HG02759 (cell line): ENCODE measurements at regions not wholly inside any gene's neighbourhood (a gene's known extent, or its start where the extent isn't known, plus 50 kb on each side); places are given as distances from the start of the nearest gene placed in this dataset.

Source experiments
- ATAC-seq: cut with Tn5 transposase; IDR thresholded peaks from one replicate; pipeline ENCODE4 v1.9.1; 2021; ENCODE audit warnings: mild to moderate bottlenecking, moderate library complexity; ENCODE audit not compliant: unreplicated experiment

DNA sequence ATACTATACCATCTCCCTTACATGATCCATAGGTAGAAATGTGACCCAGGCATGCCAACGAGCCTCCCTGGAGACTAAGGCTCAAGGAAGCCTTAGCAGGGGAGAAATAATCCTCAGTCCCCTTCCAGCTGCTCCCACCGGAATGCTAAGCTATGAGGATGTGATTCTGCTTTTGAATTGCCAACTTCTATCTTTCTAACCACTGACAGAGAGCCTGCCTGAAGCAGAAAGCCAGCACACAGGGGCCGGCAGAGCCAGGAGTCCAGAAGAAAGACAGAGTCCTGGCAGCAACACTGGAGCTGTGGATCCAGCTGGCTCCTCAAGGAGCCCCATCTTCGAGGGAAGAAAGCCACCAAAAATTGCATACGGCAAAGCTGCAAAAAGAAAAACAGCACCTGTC lies 579.6 kb upstream of the CDH5 start:
- ATAC-seq: no peak

DNA sequence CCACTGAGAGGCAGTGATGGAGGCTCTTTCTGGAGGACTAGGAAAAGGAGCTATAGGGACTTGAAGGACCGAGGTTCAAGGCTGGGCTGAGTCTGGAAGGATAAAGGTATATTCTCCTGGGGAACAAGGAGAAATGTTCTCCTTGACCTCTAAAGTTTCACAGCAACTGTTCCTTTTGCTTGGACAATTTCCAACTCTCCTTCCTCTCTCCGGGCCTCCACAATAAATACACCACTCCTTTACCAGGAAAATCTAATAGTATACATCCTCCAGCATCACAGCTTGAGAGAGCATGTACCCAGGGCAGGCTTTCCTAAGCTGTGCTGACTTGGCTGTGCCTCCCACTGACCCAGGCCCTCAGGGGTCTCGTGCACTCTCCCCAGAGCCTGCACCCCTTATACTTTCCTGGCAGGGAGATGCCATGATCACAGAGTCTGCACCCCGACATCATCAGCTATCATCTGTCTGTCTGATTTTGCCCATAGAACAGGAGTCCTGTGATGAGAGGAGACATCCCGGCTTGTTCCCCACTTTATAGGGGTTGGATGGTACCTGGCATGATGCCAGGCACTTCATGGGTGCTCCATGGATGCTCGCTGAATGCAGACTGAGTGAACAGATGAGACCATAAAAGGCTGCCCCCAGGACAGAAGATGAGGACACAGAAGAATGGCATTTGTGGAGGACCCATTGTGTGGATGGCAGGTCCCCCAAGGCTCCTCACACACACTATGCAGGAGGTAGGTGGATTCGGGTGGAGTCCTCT lies 582.6 kb upstream of the CDH5 start:
- ATAC-seq: no peak

- ATAC-seq: no peak
Observed at GRCh38 chr16:65782611-65783600, 583.6 kb upstream of the CDH5 start.

DNA sequence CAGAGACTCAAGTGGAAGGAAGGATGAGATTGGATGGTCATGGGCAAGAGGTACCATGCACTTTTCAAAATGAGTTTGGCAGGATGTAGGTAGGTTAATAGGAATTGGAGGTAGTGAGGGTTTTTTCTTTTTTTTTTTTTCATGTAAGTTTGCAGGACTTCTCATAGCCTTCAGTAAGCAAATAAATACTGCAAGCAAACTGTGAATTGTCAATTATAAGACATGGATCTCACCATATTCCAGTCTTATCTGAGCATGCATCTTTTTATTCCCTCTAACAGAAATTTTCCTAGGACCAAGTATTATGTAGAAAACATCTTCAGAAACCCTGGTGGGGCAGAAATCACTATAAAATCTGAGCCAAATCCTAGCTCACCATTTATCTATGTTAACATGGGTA lies 584.6 kb upstream of the CDH5 start:
- ATAC-seq: no peak

DNA sequence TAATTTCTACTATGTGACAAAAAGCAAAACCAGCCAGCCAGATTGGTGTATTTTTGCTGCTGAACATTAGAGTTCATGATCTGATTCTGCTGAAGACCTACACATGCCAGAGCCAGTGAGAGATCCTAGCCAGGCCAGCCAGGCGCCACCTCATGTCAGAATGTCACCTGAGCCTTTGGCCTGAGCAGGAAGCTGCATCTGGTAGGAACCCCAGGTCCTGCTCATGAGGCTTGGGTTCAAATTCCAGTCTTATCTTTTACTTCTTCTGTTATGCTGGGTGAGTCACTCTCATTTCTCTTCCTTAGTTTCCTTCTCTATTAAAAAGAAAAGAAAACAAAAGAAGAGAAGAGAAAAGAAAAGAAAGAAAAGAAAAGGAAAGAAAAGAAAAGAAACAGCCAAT lies 585.1 kb upstream of the CDH5 start:
- ATAC-seq: no peak

DNA sequence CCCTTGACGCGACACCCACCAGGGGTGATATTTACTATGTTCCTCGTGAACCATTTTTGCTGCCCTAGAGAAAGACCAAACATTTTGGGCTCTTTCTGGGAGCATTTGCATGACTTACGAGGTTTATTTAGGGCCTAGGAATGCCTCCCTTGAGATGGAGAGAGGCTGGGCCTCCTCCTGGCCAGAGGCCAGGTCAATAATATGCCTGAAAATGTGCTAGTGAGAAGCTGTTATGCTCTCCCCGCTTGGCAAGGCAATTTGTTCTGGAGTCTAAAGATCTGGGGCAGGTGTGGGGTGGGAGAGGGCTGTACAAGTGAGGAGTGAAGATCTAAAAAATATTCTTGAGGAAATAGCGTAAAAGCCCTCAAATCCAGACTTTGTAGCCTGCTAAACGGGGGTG lies 587.3 kb upstream of the CDH5 start:
- ATAC-seq: no peak

GRCh38 chr16:65776639-65777183 lies 589.8 kb upstream of the CDH5 start:
- ATAC-seq: no peak

DNA sequence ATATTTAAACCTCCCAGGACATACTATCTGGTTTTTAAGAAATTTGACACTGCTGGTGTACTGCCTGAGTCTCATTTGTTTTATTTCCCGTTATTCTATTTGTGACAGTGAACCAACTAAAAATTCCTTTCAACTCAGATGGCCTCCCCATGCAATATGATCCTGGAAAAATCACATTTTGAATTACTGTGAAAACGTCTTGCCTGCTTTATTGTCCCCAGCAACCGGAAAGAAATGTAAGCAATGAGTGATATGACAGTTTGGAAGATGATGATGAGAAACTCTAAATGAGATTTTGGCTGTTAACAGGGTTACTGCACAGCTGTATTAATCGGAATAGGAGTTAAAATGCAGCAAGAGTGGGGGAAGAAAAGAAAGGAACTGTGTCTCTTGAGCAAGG lies 590.7 kb upstream of the CDH5 start:
- ATAC-seq: no peak

- ATAC-seq: no peak
Observed at GRCh38 chr16:65774350-65774749, 592.1 kb upstream of the CDH5 start.

- no peak for ATAC-seq
Observed at GRCh38 chr16:65773301-65773874, 593.1 kb upstream of the CDH5 start.

- ATAC-seq: no peak
Observed at GRCh38 chr16:65772134-65772732, 594.3 kb upstream of the CDH5 start.

GRCh38 chr16:65771707-65772106 lies 594.8 kb upstream of the CDH5 start:
- ATAC-seq: no peak

DNA sequence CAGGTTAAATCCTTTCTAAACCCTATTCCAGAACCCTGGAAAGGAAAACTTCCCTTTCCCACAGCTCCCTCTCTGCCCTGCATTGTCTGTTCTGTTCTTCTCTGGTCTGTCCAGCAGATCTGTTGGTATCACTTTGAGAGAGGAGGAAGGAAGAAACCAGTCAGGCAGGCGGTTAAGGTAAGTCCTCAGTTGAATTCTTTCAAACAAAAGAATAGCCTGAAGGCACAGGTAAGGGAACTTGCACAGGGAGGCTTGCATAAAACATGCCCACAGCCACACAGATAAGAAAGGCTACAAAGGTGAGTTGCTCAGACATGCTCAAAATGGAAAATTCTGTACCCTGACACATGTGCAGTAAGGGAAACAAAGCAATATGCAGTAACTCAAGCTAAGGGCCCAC lies 595.7 kb upstream of the CDH5 start:
- no peak for ATAC-seq

DNA sequence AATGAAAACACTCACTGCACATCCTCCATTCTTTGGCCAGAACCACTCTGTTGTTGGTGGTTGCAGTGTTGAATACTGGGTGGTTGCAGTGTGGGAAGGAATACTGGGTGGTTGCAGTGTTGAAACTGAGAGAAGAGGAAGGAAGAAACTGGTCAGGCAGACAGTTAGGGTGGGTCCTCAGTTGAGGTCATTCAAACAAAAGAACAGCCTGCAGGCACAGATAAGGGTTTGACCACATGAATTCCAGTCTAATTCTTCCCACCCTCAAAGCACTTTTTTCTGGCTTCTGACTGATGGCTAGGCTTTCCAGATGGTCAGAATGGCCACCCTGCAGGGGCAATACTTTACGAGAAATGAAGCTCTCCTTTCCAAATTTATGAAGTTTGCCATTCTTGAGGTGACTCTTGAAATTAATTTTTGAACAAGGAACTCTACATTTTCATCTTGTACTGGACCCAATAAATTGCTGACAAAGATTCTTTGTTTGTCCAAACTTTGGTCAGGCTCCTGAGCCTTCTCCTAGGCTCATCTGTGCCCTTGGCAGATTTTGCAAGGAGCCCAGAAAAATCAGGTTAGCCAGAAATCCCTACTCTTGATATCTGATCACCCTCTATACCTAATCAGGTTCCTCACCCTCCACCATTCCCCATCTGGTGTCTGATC lies 596.6 kb upstream of the CDH5 start:
- ATAC-seq: no peak

- no peak for ATAC-seq
Observed at GRCh38 chr16:65769055-65769465, 597.4 kb upstream of the CDH5 start.

DNA sequence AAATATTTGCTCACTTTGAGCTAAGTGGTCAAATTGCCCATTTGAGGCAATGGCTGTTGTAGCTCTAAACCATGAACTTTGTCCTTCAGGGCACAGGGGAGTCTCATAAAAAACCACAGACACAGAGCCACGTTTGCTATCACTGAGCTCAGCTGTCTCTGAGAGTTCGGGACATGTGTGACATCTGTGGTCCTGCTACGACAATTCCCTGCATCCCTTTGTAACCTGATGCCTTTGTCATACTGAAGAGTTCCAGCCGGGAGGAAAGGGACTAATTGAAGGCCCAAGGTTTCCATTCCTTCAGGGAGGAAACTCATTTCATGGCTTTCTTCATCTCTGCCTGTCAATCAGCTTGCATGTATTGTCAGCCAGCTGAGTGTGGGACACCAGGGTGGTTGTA lies 599.4 kb upstream of the CDH5 start:
- ATAC-seq: no peak

- ATAC-seq: no peak
Observed at GRCh38 chr16:65763640-65764305, 602.7 kb upstream of the CDH5 start.

GRCh38 chr16:65760874-65761273 lies 605.6 kb upstream of the CDH5 start:
- ATAC-seq: no peak

GRCh38 chr16:65758620-65759019 lies 607.9 kb upstream of the CDH5 start:
- ATAC-seq: no peak

- ATAC-seq: no peak
Observed at GRCh38 chr16:65757064-65757463, 609.4 kb upstream of the CDH5 start.
